VCaP (cell line): ENCODE measurements at regions not wholly inside any gene's neighbourhood (a gene's known extent, or its start where the extent isn't known, plus 50 kb on each side); places are given as distances from the start of the nearest gene placed in this dataset.
"Not testable (repeated sequence)": the region's sequence is repeated elsewhere in the genome, so short reads cannot be mapped to it uniquely, and the experiment has no call there.

Experiments used
- H3K27ac ChIP-seq: fragments of 450-650 bp; 2 replicates; pipeline ENCODE4 v1.5.1; 2017
- CTCF ChIP-seq: fragments of 450-650 bp; conservative IDR thresholded peaks from 2 replicates; pipeline ENCODE4 v1.5.1; 2017; ENCODE audit warnings: mild to moderate bottlenecking, moderate library complexity

- no peak for TF ChIP-seq CTCF
Observed at GRCh38 chr2:100749771-100750542, 70.0 kb upstream of the NPAS2 start.

DNA sequence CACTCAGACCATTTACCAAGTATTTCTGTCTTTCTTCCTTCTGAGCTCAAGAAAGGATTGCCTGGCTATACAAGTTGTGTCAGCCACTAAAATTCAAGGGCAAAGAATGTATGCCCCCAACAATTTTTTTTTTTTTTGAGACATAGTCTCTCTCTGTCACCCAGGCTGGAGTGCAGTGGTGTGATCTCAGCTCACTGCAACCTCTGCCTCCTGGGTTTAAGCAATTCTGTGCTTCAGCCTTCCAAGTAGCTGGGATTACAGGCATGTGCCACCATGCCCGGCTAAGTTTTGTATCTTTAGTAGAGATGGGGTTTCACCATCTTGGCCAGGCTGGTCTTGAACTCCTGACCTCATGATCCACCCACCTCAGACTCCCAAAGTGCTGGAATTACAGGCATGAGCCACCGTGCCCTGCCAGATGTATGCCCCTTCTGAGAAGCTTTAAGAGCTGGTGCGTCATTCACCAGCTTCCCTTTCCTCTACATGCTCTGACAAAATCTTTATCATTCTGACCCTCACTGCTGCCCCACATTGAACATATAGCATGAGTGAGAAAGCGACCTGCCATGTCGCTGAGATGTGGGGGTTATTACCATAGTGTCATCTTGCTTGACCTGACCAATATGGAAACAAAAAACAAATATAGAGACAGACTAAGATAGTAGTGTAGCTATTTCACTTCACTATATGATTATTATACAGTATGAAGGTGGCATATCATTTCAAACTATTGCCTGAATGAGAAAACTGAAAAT is 67.9 kb upstream of the NPAS2 start:
- not testable (repeated sequence) for H3K27ac ChIP-seq

More at GRCh38 chr2:100749771-100750542, 70.0 kb upstream of the NPAS2 start:
- H3K27ac ChIP-seq: no peak overlapping the region

DNA sequence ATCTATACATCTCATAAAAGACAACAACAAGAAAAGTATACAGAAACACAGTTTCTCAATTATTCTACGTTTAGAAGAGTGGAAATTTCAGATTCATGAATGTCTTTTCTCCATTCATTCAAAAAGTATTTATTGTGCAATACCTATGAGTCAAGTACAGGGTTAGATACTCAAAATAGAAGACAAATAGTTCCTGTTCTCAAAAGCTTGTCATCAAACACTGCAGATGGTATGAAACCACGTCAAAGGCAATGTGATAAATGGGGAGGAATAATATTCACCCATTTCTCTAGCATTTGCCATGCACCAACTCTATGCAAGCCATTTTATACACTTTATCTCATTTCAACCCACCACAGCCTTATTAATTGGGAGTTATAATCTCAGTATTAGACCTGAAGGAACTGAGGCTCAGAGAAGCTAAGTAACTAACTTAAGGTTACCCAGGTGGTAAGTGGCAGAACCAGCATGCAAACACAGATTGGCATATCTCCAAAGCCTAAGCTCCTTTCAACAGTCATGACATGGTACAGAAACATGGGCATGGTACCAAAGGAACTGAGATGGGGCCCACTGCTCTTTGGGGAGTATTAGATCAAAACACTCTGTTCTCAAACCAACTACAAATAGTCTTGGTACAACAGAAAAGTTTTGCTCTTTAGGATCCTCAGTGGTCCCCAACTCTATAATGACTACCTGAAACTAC is 67.2 kb upstream of the NPAS2 start:
- H3K27ac ChIP-seq: no peak overlapping the region
- no peak for TF ChIP-seq CTCF

DNA sequence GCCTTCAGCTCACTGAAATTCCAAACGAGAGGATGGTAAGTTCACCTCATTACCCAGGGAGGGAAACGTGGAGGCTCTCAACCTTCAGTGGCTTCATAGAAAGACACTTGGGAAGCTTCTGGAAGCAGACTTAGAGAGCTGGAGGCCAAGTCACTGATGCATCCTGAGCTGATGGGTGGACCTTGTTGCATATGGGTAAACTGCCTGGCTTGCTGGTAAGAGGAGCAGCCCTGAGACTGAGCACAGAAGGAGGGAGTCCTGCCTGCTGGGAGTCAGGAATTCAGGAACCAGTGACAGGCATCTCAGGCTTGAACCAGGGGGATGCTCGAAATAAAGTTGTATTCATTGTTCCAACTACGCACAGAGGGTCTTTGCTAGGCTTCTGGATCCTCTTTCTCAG is 66.5 kb upstream of the NPAS2 start:
- no peak for TF ChIP-seq CTCF
- no peak overlapping the region for H3K27ac ChIP-seq

GRCh38 chr2:100753881-100754280 is 66.1 kb upstream of the NPAS2 start:
- H3K27ac ChIP-seq: no peak overlapping the region
- no peak for TF ChIP-seq CTCF

DNA sequence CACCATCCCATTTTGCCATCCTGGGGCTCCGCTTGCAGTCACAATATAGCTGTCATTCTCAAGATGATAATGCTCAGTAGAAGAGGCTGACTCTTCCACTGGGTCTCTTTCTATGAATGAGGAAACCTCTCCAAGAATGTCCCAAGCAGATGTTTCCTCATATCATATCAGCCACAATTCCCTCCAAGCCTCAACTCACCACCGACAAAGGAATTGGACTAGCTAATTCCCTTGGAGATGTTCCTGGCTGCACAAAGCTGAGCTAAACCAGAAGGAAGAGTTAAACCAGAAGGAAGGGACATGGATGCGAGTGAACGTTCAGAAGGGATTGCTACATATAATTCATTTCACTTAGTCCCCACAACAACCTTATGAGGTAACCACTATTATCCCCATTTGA is 65.0 kb upstream of the NPAS2 start:
- no peak for TF ChIP-seq CTCF
- H3K27ac ChIP-seq: no peak overlapping the region

GRCh38 chr2:100755441-100755840 is 64.5 kb upstream of the NPAS2 start:
- H3K27ac ChIP-seq: no peak overlapping the region
- TF ChIP-seq CTCF: no peak
